ENCODE measurements at regions not wholly inside any gene's neighbourhood (a gene's known extent, or its start where the extent isn't known, plus 50 kb on each side); places are given as distances from the start of the nearest gene placed in this dataset.
"Not testable (repeated sequence)": the region's sequence is repeated elsewhere in the genome, so short reads cannot be mapped to it uniquely, and the experiment has no call there.

- Histone ChIP-seq H3K79me2 (ENCODE audit: control insufficient read depth, insufficient read depth, low read length) (no peaks in the 10 kb centered on the region), H2AFZ (ENCODE audit: low read length) (no peak overlapping the region), H3K27me3 (ENCODE audit: control insufficient read depth, insufficient read depth, low read length) (no peaks in the 10 kb centered on the region), H3K4me3 (replicated peaks in 1 of 4; ENCODE audit: control extremely low read depth in 1 of 4, insufficient read depth in 1 of 4, low read depth in 3 of 4, low read length in 4 of 4) (no peak overlapping the region), H3K9ac (ENCODE audit: insufficient read depth, low read length) (no peak overlapping the region), H3K4me1 (ENCODE audit: control insufficient read depth, extremely low read depth, insufficient read depth, low read length) (no peaks in the 10 kb centered on the region), H3K4me2 (ENCODE audit: extremely low read depth, insufficient read depth, low read length) (no peak overlapping the region), H3K36me3 (ENCODE audit: control insufficient read depth, insufficient read depth, low read length) (no peaks in the 10 kb centered on the region), H3K9me3 (ENCODE audit: control insufficient read depth, insufficient read depth, low read depth, low read length) (no peaks in the 10 kb centered on the region), H4K20me1 (ENCODE audit: control insufficient read depth, extremely low read depth, insufficient read depth, low read length) (no peaks in the 10 kb centered on the region), H3K27ac (ENCODE audit: insufficient read depth, low read length) (no peak overlapping the region)
- no peak for DNase-seq (ENCODE audit: low read depth in 2 of 2)
- no peak for TF ChIP-seq EZH2 (IDR thresholded peaks at IDR 0.05; ENCODE audit: low read length, missing control alignments)
- TF ChIP-seq, protein P1, sequence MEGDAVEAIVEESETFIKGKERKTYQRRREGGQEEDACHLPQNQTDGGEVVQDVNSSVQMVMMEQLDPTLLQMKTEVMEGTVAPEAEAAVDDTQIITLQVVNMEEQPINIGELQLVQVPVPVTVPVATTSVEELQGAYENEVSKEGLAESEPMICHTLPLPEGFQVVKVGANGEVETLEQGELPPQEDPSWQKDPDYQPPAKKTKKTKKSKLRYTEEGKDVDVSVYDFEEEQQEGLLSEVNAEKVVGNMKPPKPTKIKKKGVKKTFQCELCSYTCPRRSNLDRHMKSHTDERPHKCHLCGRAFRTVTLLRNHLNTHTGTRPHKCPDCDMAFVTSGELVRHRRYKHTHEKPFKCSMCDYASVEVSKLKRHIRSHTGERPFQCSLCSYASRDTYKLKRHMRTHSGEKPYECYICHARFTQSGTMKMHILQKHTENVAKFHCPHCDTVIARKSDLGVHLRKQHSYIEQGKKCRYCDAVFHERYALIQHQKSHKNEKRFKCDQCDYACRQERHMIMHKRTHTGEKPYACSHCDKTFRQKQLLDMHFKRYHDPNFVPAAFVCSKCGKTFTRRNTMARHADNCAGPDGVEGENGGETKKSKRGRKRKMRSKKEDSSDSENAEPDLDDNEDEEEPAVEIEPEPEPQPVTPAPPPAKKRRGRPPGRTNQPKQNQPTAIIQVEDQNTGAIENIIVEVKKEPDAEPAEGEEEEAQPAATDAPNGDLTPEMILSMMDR (conservative IDR thresholded peaks at IDR 0.05 in 1 of 2, IDR thresholded peaks at IDR 0.05 in 1 of 2; ENCODE audit: low read depth in 1 of 2, low read length in 2 of 2), result no peak
Measured at GRCh38 chr10:113497198-113497597, 55.7 kb upstream of the HABP2 start.

GRCh38 chr10:113498997-113499396 lies 53.9 kb upstream of the HABP2 start:
- Histone ChIP-seq H3K4me3 (replicated peaks in 1 of 4; ENCODE audit: control extremely low read depth in 1 of 4, insufficient read depth in 1 of 4, low read depth in 3 of 4, low read length in 4 of 4) (no peak overlapping the region), H3K36me3 (ENCODE audit: control insufficient read depth, insufficient read depth, low read length) (no peaks in the 10 kb centered on the region), H3K9me3 (ENCODE audit: control insufficient read depth, insufficient read depth, low read depth, low read length) (no peaks in the 10 kb centered on the region), H3K79me2 (ENCODE audit: control insufficient read depth, insufficient read depth, low read length) (no peaks in the 10 kb centered on the region), H2AFZ (ENCODE audit: low read length) (no peak overlapping the region), H3K9ac (ENCODE audit: insufficient read depth, low read length) (no peak overlapping the region), H3K27me3 (ENCODE audit: control insufficient read depth, insufficient read depth, low read length) (no peaks in the 10 kb centered on the region), H3K27ac (ENCODE audit: insufficient read depth, low read length) (no peak overlapping the region), H3K4me2 (ENCODE audit: extremely low read depth, insufficient read depth, low read length) (no peak overlapping the region), H3K4me1 (ENCODE audit: control insufficient read depth, extremely low read depth, insufficient read depth, low read length) (no peaks in the 10 kb centered on the region), H4K20me1 (ENCODE audit: control insufficient read depth, extremely low read depth, insufficient read depth, low read length) (no peaks in the 10 kb centered on the region)
- no peak for TF ChIP-seq EZH2 (IDR thresholded peaks at IDR 0.05; ENCODE audit: low read length, missing control alignments)
- TF ChIP-seq, protein P1 (conservative IDR thresholded peaks at IDR 0.05 in 1 of 2, IDR thresholded peaks at IDR 0.05 in 1 of 2; ENCODE audit: low read depth in 1 of 2, low read length in 2 of 2), result no peak
- DNase-seq (ENCODE audit: low read depth in 2 of 2), result no peak

GRCh38 chr10:113499806-113500205 lies 53.0 kb upstream of the HABP2 start:
- Histone ChIP-seq H3K4me1 (ENCODE audit: control insufficient read depth, extremely low read depth, insufficient read depth, low read length) (no peaks in the 10 kb centered on the region), H3K27me3 (ENCODE audit: control insufficient read depth, insufficient read depth, low read length) (no peaks in the 10 kb centered on the region), H3K9me3 (ENCODE audit: control insufficient read depth, insufficient read depth, low read depth, low read length) (no peaks in the 10 kb centered on the region), H3K4me2 (ENCODE audit: extremely low read depth, insufficient read depth, low read length) (no peak overlapping the region), H4K20me1 (ENCODE audit: control insufficient read depth, extremely low read depth, insufficient read depth, low read length) (no peaks in the 10 kb centered on the region), H3K27ac (ENCODE audit: insufficient read depth, low read length) (no peak overlapping the region), H3K36me3 (ENCODE audit: control insufficient read depth, insufficient read depth, low read length) (no peaks in the 10 kb centered on the region), H3K79me2 (ENCODE audit: control insufficient read depth, insufficient read depth, low read length) (no peaks in the 10 kb centered on the region), H2AFZ (ENCODE audit: low read length) (no peak overlapping the region), H3K9ac (ENCODE audit: insufficient read depth, low read length) (no peak overlapping the region), H3K4me3 (replicated peaks in 1 of 4; ENCODE audit: control extremely low read depth in 1 of 4, insufficient read depth in 1 of 4, low read depth in 3 of 4, low read length in 4 of 4) (no peak overlapping the region)
- no peak for DNase-seq (ENCODE audit: low read depth in 2 of 2)
- no peak for TF ChIP-seq EZH2 (IDR thresholded peaks at IDR 0.05; ENCODE audit: low read length, missing control alignments)
- TF ChIP-seq, protein P1 (conservative IDR thresholded peaks at IDR 0.05 in 1 of 2, IDR thresholded peaks at IDR 0.05 in 1 of 2; ENCODE audit: low read depth in 1 of 2, low read length in 2 of 2), result no peak

- not testable (repeated sequence) for H3K27ac ChIP-seq (ENCODE audit: insufficient read depth, low read length); H3K36me3 ChIP-seq (ENCODE audit: control insufficient read depth, insufficient read depth, low read length); H3K79me2 ChIP-seq (ENCODE audit: control insufficient read depth, insufficient read depth, low read length); H3K27me3 ChIP-seq (ENCODE audit: control insufficient read depth, insufficient read depth, low read length); H4K20me1 ChIP-seq (ENCODE audit: control insufficient read depth, extremely low read depth, insufficient read depth, low read length); DNase-seq (ENCODE audit: low read depth in 2 of 2); H3K4me2 ChIP-seq (ENCODE audit: extremely low read depth, insufficient read depth, low read length); H3K4me1 ChIP-seq (ENCODE audit: control insufficient read depth, extremely low read depth, insufficient read depth, low read length); H2AFZ ChIP-seq (ENCODE audit: low read length); H3K9me3 ChIP-seq (ENCODE audit: control insufficient read depth, insufficient read depth, low read depth, low read length); H3K4me3 ChIP-seq (replicated peaks in 1 of 4; ENCODE audit: control extremely low read depth in 1 of 4, insufficient read depth in 1 of 4, low read depth in 3 of 4, low read length in 4 of 4); H3K9ac ChIP-seq (ENCODE audit: insufficient read depth, low read length)
Measured at GRCh38 chr10:113501031-113501430, 51.8 kb upstream of the HABP2 start.

All from fibroblast of lung (primary cell).